ENCODE measurements at regions not wholly inside any gene's neighbourhood (a gene's known extent, or its start where the extent isn't known, plus 50 kb on each side); places are given as distances from the start of the nearest gene placed in this dataset.

- no peak for TF ChIP-seq CTCF (IDR thresholded peaks at IDR 0.05)
- Histone ChIP-seq H3K4me3 (no peak overlapping the region), H3K27ac (no peak overlapping the region), H3K36me3 (no peaks in the 10 kb centered on the region), H3K9me3 (no peaks in the 10 kb centered on the region), H3K4me1 (no peaks in the 10 kb centered on the region), H3K27me3 (no peaks in the 10 kb centered on the region)
- DNase-seq (ENCODE audit: low spot score): no peak
These were observed 640.7 kb upstream of the SOX9 start for GRCh38 chr17:71480099-71480498.

- no peak overlapping the region for H3K4me3 ChIP-seq
- H3K9me3 ChIP-seq: no peaks in the 10 kb centered on the region
- no peaks in the 10 kb centered on the region for H3K4me1 ChIP-seq
- DNase-seq (ENCODE audit: low spot score): no peak
- no peaks in the 10 kb centered on the region for H3K27me3 ChIP-seq
- no peak for TF ChIP-seq CTCF (IDR thresholded peaks at IDR 0.05)
- no peaks in the 10 kb centered on the region for H3K36me3 ChIP-seq
- H3K27ac ChIP-seq: no peak overlapping the region
These were observed 638.2 kb upstream of the SOX9 start for GRCh38 chr17:71482625-71483024.

DNA sequence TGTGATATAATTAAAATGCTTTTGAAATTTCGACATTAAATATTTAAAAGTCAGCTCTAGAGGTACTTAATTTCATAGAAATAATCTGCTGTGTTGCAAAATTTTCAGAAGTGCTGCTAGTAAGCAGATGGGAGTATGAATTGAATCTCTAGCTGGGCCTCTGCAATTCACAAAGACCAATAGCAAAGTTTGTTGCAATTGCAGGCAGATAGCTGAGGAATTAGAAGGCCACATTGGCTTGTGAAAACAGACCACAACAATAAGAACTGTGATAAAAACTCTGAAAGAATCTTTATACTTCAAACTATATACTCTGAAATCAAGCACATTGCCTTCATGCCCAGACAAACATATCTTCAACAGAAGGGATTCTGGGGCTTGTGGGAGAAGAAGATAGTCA is 636.3 kb upstream of the SOX9 start:
- Histone ChIP-seq H3K9me3 (no peaks in the 10 kb centered on the region), H3K27ac (no peak overlapping the region), H3K4me1 (no peaks in the 10 kb centered on the region), H3K4me3 (no peak overlapping the region), H3K27me3 (no peaks in the 10 kb centered on the region), H3K36me3 (no peaks in the 10 kb centered on the region)
- no peak for TF ChIP-seq CTCF (IDR thresholded peaks at IDR 0.05)
- no peak for DNase-seq (ENCODE audit: low spot score)

GRCh38 chr17:71485426-71485825 is 635.4 kb upstream of the SOX9 start:
- TF ChIP-seq CTCF (IDR thresholded peaks at IDR 0.05): no peak
- no peak for DNase-seq (ENCODE audit: low spot score)
- Histone ChIP-seq H3K27me3 (no peaks in the 10 kb centered on the region), H3K27ac (no peak overlapping the region), H3K9me3 (no peaks in the 10 kb centered on the region), H3K36me3 (no peaks in the 10 kb centered on the region), H3K4me3 (no peak overlapping the region), H3K4me1 (no peaks in the 10 kb centered on the region)

GRCh38 chr17:71486261-71486660 is 634.6 kb upstream of the SOX9 start:
- no peaks in the 10 kb centered on the region for H3K36me3 ChIP-seq
- TF ChIP-seq CTCF (IDR thresholded peaks at IDR 0.05): no peak
- H3K27me3 ChIP-seq: no peaks in the 10 kb centered on the region
- DNase-seq (ENCODE audit: low spot score): no peak
- no peaks in the 10 kb centered on the region for H3K4me1 ChIP-seq
- H3K9me3 ChIP-seq: no peaks in the 10 kb centered on the region
- H3K4me3 ChIP-seq: no peak overlapping the region
- no peak overlapping the region for H3K27ac ChIP-seq

DNA sequence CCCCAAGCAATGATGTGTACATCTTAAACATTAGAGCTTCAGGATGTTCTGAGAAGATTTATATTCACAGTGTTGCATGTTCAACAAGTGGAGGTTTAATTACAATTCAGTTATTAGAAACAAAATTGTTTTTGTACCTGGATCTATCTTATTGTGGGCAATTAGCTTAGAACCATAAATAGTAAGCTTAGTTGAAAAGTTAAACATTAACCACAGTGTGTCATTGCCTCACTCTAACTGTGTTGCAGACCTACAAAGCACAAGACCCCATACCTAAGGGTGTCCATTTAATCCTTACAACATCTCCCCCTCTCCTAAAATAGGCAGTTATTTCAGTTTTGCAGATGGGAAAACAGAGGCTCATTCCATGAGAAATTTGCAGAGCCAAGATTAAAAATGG is 632.0 kb upstream of the SOX9 start:
- no peaks in the 10 kb centered on the region for H3K4me1 ChIP-seq
- TF ChIP-seq CTCF (IDR thresholded peaks at IDR 0.05): no peak
- no peaks in the 10 kb centered on the region for H3K9me3 ChIP-seq
- H3K27ac ChIP-seq: no peak overlapping the region
- H3K4me3 ChIP-seq: no peak overlapping the region
- no peak for DNase-seq (ENCODE audit: low spot score)
- no peaks in the 10 kb centered on the region for H3K36me3 ChIP-seq
- no peaks in the 10 kb centered on the region for H3K27me3 ChIP-seq
